GM19463 (cell line): ENCODE measurements at regions not wholly inside any gene's neighbourhood (a gene's known extent, or its start where the extent isn't known, plus 50 kb on each side); places are given as distances from the start of the nearest gene placed in this dataset.
A peak's percentile ranks its signal among the peaks of the same experiment; 100 is the strongest.

Source experiments
- ATAC-seq: cut with Tn5 transposase; IDR thresholded peaks from one replicate; pipeline ENCODE4 v1.9.1; 2021; ENCODE audit warnings: mild to moderate bottlenecking, moderate library complexity; ENCODE audit not compliant: unreplicated experiment

DNA sequence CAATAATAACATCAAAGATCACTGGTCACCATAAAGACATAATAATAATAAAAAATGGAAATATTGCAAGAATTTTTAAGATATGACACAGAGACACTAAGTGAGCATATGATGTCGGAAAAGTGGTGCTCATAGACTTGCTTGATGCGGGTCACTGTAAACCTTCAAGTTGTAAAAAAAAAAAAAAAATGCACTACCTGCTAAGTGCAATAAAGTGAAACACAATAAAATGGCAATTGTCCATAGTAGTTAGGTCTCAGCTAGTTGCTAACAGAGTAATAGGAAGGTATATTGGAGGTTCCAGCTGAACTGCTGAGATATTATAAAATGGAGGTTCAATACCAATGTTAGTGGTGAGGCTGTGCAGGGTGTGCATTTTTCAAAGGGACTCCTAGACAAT, 146.6 kb upstream of the MRPS22 start:
- ATAC-seq = no peak

DNA sequence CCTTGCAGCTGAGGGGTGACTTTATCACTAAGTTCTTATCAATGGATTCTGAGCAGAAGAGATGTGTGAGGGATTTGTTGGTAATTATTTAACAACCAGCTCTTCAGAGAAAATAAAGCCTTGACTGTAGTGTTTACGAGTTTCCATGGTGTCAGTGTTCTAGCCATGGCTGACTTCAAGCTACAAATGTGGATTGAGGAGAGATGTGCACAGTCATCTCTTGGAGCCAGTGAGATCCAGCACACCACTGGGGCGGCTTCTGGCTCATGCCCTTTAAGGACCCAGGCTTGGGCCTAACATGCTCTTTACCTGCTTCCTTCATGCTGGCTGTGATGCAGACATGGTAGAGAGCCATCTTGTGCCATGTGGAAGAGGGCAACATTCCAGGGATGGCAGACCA, 145.6 kb upstream of the MRPS22 start:
- ATAC-seq = no peak

DNA sequence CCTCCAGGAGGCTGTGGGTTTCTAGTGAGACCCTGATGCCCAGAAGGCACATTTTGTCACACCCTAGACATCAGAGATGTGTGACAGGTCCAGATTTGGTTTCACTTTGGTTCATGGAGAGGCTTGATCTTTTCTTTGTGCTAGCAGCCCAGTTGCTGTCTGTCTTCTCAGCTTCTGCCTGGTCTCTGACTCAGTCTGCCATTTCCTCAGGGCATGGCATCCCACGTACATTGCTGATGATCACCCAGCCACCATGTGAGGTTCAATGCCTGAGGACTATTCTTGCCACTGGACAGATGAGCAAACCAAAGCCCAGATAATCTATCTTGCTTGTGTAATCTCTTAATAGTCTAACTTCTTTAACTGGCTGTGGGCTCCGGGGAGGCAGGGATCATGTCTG, 144.9 kb upstream of the MRPS22 start:
- no peak for ATAC-seq

DNA sequence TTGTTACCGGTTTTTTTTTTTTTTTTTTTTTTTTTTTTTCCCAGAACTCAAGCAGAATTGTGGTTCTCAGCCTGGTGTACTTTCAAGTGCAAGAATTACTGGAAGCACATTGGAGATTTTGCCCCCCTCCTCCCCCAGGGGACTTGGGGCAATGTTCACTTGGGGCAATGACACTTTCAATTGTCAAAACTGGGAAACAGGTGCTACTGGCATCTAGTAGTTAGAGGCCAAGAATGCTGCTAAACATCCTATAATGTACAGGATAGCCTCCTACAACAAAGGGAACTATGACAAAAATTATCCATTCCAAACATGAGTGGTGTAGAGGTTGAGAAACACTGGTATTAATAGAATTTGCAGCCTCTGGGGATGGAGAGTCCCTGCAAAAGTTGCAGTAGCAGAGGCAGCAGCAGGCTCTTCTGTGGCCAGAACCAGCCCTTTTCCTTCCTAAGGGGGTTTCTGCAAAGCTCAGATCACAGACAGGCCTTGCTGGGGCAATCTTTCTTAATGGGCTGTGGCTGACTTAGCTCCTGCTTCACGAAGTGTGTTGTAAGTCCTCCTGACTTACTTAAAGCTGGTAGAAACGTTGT, 144.3 kb upstream of the MRPS22 start:
- no peak for ATAC-seq

DNA sequence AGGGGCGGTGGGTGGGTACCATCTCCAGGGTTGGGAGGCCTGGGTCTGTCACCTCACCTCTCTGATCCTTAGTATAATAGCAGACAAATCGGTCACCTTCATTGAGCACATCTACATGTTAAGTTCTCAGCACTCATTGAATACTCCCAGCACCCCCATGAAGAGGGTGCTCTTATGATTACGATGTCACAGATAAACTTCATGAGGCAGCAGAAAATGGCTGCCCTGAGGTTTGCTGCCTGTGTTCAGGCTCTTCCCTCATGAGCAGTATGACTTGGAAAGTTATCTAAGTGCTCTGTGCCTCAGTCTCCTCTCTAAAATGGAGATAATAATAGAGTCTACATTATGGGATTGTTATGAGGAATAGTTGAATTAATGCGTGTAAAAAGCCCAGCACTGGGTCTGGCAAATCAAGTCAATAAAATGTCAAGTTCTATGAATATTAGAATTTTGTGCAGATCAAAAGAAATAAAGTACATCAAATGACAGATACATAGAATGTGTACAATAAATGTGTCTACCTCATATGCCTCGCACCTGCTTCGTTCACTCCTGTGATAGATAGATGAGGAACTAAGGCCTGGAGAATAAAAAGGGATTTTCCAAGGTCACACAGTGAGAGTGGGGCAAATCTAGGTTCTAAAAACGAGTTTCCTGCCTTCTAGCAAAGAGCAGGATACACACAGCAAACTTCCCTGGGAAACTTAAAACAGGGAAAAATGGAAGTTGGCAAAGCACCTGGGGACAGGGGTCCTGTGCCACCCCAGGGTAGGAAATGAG, 142.2 kb upstream of the MRPS22 start:
- no peak for ATAC-seq

DNA sequence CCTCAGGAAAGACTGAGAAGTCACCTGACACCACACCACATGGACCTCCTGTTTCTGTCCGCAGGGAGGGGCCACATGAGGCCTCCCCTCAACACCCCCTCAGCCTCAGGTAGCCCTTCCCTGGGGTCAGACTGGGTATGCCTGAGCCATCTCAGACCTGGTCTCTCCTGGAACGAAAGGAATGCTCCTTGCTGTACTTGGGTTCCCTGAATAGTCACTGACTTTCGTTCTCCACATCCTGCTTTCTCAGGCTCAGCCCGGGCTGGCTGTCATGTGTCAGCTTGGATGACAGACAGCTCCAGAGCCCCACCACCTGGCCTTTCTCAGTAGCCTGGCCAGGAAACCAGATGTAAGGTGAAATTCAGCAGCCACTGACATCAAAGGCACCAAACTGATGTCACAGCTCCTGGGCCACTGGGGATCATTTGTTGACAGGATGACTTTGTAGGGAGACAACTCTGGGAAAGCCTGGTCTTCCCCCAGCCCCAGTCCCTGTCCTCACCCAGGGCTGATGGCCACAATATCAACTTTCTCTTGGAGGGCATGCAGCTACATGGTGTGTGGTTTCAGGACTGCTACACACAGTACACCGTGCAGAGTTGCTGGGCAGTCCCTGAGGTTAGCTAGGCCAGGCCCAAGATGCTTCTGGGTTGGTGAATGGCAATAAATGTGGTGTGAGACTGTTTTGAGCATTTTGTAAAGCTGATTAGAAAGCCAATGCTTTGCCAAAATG, 141.4 kb upstream of the MRPS22 start:
- peak; percentile 71 for ATAC-seq

DNA sequence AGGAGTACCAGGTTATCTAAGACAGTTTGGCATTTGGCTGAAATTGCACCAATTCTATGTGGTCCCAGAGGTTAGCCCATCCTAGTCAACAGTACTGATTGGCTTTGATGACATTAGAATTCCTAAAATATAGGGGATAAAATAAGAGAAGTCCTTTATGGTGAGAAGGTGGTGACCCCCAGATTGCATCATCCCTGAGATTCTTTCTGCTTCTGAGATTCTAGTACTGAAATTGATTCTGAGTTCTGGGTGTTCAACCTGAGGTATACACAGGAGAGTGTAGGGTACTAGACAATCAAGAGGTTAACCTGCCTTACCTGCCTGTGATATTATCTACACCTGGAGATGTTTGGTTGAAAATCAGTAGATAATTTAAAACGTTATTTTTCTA, 140.9 kb upstream of the MRPS22 start:
- ATAC-seq = no peak

DNA sequence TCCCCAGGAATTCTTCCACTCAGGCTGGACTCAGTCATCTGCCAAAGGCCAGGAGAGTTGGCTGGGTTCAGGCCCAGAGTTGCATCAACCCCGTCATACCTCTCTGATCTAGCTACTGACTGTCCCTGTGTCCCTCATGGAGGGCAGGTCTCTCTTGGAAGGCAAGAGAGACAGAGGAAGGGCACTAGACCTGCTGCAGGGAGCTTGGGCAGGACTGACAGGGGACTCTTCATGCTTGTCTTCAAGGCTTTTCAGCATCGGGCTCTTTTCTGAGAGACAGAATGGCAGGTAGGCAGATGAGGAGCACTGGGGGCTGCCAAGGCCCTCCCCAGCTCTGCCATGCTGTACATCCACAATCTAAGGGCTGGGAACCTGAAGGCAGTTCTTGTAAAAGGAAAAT, 140.1 kb upstream of the MRPS22 start:
- no peak for ATAC-seq

DNA sequence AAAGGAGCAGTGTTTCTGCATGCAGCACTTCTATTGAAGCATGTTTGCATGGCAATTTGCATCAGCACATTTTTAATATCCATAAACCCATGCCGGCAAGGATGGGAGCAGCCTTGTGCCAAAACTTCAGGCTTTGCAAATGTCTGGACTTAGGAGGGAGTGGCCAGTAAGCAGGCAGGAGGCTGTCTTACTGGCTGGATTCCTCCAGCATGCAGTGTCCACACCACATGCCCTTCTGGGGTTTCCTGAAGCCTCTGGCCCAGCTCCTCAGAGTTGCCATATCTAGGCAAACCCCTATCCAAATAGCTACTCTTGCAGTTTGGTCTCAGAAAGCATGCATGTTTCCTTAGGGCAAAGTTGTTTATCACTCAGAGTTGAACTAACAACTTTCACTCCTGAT, 139.1 kb upstream of the MRPS22 start:
- no peak for ATAC-seq

DNA sequence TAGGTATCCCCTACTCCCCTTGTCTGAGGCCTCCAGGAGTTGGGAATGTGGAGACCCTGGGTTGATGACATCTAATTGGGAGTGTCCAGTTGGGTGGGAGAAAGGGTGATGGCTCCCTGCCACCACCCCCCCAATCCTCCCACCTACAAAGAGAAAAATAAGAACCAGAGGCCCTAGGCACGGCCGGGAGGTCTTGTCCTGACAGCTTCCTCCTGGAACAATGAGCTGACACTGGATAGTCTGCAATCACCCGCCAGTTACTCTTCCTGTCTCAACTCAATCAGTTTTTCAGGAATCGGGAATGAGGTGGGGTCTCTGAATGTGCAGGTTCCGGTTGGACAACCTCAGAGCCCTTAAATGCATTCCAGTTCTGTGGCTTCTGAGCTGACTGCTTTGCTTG, 129.9 kb upstream of the MRPS22 start:
- no peak for ATAC-seq

DNA sequence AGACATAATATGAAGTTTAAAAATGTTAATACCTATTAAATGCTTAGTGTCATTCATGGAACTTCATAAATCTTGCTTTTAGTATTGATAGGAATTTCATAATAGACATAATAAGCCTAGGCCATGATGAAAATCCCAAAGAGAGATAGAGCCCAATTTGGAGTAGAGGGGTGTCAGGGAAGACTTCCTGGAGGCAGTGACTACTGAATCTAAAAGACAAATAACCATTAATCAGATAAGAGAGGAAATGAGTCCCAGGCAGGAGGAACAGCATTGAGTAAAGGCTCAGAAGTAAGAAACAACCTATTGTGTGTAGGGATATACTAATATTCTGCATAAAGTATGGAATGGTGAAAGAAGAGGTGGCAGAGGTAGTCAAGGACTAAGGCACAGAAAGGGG, 126.9 kb upstream of the MRPS22 start:
- ATAC-seq = no peak

DNA sequence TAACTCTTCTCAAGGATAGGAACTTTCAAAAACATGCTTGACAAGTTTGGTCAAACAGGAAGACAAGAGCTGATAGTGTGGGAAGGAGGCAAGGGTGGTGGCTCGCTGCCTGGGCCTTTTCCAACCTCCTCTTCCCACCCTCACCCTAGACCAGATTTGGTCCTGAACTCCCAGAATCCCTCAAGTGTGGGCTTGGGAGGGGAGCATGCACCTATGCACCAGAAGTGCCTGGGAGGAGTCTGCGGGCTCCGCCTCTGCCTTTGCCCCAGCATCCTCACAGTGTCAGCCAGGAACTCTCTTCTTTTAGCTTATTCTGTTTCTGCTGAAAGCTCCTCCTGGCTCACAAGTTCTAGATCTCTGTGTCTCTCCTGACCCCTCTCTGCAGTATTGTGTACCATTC, 126.2 kb upstream of the MRPS22 start:
- ATAC-seq = no peak

DNA sequence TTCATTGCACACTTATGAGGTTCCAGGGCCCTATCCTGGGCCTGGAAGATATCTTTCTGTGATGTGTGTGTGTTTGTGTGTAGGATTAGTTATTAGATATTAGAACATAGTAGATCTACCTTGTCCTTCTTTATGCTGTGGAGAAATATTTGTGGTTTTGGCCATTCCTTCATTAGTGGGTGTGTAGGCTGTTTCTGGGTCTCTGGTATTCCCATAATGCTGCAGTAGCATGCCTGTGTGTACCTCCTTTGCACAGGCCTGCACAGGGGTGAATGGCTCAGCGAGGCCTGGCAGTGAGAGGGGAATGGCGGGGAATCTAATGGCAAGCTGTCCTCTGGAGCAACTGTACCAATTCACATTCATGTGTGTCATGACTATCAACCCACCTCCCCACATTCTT, 125.8 kb upstream of the MRPS22 start:
- no peak for ATAC-seq

DNA sequence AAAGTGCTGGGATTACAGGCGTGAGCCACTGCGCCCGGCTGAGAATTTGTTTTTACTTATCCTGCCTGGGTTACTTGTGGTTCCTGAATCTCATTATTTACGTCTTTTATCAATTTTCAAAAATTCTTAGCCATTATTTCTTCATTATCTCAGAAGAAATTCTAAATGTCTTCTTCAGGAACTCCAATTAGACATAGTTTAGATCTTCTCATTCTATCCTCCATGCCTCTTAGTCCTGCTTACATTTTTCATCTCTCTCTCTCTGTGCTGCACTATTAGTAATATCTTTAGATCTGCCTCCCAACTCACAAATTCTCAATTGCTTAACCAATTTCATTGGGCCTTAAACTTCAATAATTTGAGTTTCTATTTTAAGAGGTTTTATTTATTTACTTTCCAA, 124.4 kb upstream of the MRPS22 start:
- no peak for ATAC-seq

DNA sequence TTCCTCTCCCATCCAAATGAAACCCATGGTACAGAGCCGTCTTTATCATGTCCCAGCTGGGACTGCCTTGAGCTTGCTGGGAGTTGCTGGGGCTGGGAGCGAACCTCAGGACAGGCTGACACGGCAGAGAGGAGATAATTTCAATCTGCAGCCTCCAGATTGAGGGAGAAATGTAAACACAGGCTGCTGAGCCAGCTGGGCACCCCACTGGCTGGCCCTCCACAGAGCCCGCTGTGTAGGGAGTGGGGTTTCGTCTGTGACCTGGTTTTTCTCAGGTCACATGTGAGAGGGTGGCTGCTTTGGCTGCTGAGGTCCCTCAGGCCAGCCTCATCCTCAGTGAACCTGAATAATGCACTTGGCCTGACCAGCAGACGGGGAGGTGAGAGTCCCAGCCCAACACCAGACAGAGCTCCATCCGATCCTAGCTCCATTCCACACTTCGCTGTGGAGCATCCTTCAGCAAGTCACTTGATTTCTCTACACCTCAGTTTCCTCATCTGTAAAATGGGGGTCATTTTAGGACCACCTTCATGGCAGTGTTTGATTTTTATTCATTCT, 121.6 kb upstream of the MRPS22 start:
- ATAC-seq = no peak

DNA sequence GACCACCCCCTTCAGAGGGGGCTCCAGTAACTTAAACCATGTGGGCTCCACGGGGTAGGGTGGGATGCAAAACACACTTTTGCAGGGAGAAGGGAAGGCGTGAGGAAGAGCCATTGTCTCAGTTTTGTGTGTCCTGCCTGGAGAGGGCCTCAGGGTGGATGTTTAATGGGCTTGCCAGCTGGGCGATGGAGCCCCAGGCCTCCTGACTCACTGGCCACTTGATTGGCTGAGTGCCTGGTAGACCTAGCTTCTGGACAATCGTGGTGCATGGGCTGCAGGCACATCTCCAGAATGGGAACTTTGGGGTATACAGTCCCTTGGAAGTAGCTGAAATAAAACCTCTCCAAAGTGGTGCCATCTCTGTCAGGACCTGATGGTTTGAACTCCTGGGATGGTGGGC, 118.3 kb upstream of the MRPS22 start:
- no peak for ATAC-seq

DNA sequence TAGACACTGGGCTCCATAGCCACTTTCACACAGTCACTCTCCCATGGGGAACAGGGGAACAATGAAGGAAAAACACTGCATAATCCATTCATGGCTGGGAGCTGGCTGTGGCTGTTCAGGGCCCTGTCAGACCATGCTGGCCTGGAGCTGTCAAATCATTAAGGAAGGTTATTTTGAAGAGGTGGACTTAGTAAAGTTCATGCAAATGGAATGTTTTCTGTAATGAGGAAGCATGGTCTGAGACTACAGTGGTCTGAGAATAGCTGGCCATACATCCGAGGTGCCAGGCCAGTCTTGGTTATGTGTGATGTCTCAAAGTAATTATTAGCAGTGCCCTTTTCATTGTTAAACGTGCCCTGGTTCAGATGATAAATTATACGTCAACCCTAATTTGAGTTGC, 117.1 kb upstream of the MRPS22 start:
- ATAC-seq = no peak

DNA sequence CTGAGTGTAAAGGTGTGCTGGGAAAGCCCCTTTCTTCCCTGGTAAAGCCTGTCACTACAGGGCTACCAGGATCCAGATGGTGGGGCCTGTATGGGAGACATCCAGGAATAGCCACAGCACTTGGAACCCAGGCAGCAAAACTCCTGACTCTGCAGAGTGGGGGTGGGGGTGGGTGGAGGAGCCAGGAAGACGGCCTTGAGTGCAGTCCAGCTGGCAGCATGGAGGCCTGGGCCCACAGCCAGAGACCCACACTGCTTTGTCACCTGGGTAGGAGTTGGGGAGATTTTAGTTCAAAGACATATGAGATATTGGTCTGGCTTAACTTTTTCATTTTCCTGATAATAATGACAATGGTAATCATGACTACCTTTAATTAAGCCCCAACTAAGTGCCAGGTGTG, 116.7 kb upstream of the MRPS22 start:
- no peak for ATAC-seq

DNA sequence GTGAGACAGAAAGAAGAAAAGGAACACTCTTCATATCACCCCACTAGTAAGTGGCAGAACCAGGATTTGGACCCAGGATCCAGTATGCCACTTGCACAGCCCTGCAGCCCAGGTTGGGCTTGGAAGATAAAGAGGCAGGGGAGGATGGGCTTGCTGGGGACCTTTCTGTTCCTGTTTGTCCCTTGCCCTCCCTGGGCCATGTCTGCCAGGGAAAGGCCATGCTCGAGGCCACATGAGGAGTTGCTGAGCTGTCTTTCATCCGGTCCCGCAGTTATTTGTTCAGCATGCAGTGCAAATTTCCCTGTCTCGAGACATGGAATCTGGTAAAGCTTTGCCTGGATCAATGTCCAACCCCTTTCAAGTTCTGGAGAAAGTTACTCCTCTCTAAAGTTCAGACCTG, 116.0 kb upstream of the MRPS22 start:
- ATAC-seq = no peak

DNA sequence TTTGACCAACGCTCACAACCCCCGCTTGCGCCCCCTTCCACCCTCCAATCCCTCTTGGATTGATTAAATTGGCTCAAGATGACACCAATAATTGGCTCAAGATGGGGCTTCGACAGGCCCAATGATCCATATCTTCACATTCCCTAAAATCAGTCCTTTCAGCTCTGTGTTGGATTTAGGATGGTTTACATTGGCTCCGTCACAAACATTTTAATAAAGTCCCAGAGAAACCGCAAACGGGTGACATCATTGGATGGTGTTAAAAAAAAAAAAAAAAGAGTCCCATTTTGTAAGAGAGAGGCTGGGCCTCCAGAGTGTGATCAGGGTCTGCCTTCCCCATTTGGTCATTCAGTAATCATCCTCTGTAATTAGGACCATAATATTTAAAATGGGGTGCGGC, 113.4 kb upstream of the MRPS22 start:
- no peak for ATAC-seq

DNA sequence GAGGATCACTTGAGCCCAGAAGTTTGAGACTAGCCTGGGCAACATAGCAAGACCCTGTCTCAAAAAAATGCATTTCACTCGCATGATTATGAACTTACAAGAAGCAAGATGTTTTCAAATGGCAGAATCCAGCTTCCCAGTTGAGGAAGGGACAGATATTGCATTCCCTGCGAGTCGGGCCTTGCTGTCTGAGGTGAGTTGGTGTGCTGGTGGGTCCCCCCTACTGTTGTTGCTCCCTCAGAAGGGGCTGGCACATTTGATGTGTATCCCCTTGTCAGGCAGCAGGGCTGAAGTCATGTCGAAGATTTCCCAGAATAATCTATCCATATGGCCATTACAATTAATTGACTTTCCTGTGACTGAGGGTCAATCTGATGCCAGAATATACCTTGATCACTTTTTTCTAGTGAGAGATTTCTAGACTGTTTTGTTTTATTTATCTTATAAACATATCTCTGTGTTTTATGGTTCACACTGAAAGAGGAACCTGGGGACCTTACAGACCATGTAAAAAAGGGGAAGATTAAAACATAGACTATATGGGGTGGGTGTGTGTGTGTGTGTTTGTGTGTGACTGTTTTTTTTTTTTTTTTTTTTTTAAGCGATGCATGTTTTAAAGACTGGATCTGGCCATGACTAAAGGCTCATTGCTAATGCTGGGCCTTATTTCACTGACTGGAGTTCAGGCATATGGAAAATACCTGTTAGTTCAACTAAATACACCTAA, 112.1 kb upstream of the MRPS22 start:
- ATAC-seq = no peak
